ENCODE measurements at regions not wholly inside any gene's neighbourhood (a gene's known extent, or its start where the extent isn't known, plus 50 kb on each side); places are given as distances from the start of the nearest gene placed in this dataset.

DNA sequence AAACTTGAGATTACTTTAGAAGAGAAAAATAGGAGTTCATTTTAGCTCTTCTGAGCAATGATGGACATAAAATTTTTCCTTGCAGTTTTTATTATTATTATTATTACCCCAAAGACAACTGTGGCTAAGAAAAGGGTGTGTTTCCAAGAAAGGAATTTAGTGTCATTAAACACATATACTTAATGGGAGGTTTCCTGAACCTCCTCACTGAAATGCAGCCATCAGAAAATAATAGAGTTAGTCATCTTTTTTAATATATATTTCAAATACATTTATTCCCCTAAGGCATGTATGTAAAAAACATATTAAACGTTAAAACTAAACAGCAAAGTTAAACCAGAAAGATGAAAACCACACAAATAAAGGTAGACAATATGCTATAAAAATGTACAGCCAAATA, 66.8 kb downstream of the CRPPA start:
- Histone ChIP-seq H3K79me2 (ENCODE audit: low read length) (no peaks in the 10 kb centered on the region), H3K4me3 (ENCODE audit: low read length) (no peak overlapping the region), H3K9me2 (replicated peaks; ENCODE audit: insufficient read depth, low read length) (no peaks in the 10 kb centered on the region), H3K36me3 (replicated peaks; ENCODE audit: insufficient read depth, low read length) (no peaks in the 10 kb centered on the region), H3K27ac (ENCODE audit: low read length) (no peak overlapping the region), H4K20me1 (ENCODE audit: insufficient read depth, low read length) (no peaks in the 10 kb centered on the region), H3K27me3 (replicated peaks; ENCODE audit: insufficient read depth, low read length) (no peaks in the 10 kb centered on the region), H3K9ac (ENCODE audit: low read length) (no peak overlapping the region), H3K9me3 (replicated peaks; ENCODE audit: insufficient read depth, low read length) (no peaks in the 10 kb centered on the region), H3K4me2 (ENCODE audit: low read depth, low read length) (no peak overlapping the region), H2AFZ (ENCODE audit: low read length) (no peak overlapping the region), H3F3A (ENCODE audit: insufficient read depth, low read length) (no peaks in the 10 kb centered on the region), H3K4me1 (ENCODE audit: low read length) (no peaks in the 10 kb centered on the region)
- TF ChIP-seq EZH2 (optimal IDR thresholded peaks at IDR 0.05; ENCODE audit: low read depth, low read length) (no peak), EZH2phosphoT487 (IDR thresholded peaks at IDR 0.05; ENCODE audit: low read length) (no peak)
- TF ChIP-seq, protein P1, sequence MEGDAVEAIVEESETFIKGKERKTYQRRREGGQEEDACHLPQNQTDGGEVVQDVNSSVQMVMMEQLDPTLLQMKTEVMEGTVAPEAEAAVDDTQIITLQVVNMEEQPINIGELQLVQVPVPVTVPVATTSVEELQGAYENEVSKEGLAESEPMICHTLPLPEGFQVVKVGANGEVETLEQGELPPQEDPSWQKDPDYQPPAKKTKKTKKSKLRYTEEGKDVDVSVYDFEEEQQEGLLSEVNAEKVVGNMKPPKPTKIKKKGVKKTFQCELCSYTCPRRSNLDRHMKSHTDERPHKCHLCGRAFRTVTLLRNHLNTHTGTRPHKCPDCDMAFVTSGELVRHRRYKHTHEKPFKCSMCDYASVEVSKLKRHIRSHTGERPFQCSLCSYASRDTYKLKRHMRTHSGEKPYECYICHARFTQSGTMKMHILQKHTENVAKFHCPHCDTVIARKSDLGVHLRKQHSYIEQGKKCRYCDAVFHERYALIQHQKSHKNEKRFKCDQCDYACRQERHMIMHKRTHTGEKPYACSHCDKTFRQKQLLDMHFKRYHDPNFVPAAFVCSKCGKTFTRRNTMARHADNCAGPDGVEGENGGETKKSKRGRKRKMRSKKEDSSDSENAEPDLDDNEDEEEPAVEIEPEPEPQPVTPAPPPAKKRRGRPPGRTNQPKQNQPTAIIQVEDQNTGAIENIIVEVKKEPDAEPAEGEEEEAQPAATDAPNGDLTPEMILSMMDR (IDR thresholded peaks at IDR 0.05; ENCODE audit: low read length), result no peak
- DNase-seq, result no peak

DNA sequence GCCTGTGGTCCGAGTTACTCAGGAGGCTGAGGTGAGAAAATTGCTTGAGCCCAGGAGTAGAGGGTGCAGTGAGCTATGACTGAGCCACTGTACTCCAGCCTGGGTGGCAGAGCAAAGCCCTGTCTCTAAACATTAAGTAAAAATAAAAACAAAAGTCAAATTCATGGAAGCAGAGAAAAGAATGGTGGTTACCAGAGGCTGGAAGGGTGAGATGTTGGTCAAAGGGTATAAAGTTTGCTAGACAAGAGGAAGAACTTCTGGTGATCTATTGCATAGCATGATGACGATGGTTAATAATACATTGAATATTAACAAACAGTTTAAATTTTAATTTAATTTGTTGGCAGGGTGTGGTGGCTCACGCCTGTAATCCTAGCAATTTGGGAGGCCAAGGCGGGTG, 68.1 kb downstream of the CRPPA start:
- no peak for DNase-seq
- Histone ChIP-seq H3K27me3 (replicated peaks; ENCODE audit: insufficient read depth, low read length) (no peaks in the 10 kb centered on the region), H4K20me1 (ENCODE audit: insufficient read depth, low read length) (no peaks in the 10 kb centered on the region), H3K27ac (ENCODE audit: low read length) (no peak overlapping the region), H2AFZ (ENCODE audit: low read length) (no peak overlapping the region), H3K9me2 (replicated peaks; ENCODE audit: insufficient read depth, low read length) (no peaks in the 10 kb centered on the region), H3F3A (ENCODE audit: insufficient read depth, low read length) (no peaks in the 10 kb centered on the region), H3K4me1 (ENCODE audit: low read length) (no peaks in the 10 kb centered on the region), H3K4me2 (ENCODE audit: low read depth, low read length) (no peak overlapping the region), H3K9ac (ENCODE audit: low read length) (no peak overlapping the region), H3K79me2 (ENCODE audit: low read length) (no peaks in the 10 kb centered on the region), H3K9me3 (replicated peaks; ENCODE audit: insufficient read depth, low read length) (no peaks in the 10 kb centered on the region), H3K36me3 (replicated peaks; ENCODE audit: insufficient read depth, low read length) (no peaks in the 10 kb centered on the region), H3K4me3 (ENCODE audit: low read length) (no peak overlapping the region)
- TF ChIP-seq, protein P1 (IDR thresholded peaks at IDR 0.05; ENCODE audit: low read length), result no peak
- TF ChIP-seq EZH2phosphoT487 (IDR thresholded peaks at IDR 0.05; ENCODE audit: low read length) (no peak), EZH2 (optimal IDR thresholded peaks at IDR 0.05; ENCODE audit: low read depth, low read length) (no peak)

DNA sequence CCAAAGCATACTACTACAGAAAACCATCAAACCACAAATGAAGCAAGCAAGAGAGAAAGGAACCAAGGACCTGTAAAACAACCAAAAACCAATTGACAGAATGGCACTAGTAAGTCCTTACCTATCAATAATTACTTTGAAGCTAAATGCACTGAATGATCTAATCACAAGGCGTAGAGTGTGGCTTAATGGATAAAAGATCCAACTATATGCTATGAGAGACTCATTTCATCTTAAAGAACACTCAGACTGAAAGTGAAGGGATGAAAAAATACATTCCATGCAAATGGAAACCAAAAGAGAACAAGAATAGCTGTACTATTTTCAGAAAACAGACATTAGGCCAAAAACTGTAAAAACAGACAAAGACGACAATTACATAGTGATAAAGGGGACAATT, 70.7 kb downstream of the CRPPA start:
- DNase-seq, result no peak
- Histone ChIP-seq H3K27me3 (replicated peaks; ENCODE audit: insufficient read depth, low read length) (no peaks in the 10 kb centered on the region), H3K4me1 (ENCODE audit: low read length) (peaks cover 7% of the 10 kb centered on the region), H3F3A (ENCODE audit: insufficient read depth, low read length) (no peaks in the 10 kb centered on the region), H3K9me2 (replicated peaks; ENCODE audit: insufficient read depth, low read length) (no peaks in the 10 kb centered on the region), H3K9ac (ENCODE audit: low read length) (no peak overlapping the region), H3K4me2 (ENCODE audit: low read depth, low read length) (no peak overlapping the region), H3K36me3 (replicated peaks; ENCODE audit: insufficient read depth, low read length) (no peaks in the 10 kb centered on the region), H3K27ac (ENCODE audit: low read length) (no peak overlapping the region), H3K4me3 (ENCODE audit: low read length) (no peak overlapping the region), H4K20me1 (ENCODE audit: insufficient read depth, low read length) (no peaks in the 10 kb centered on the region), H3K9me3 (replicated peaks; ENCODE audit: insufficient read depth, low read length) (no peaks in the 10 kb centered on the region), H2AFZ (ENCODE audit: low read length) (no peak overlapping the region), H3K79me2 (ENCODE audit: low read length) (no peaks in the 10 kb centered on the region)
- no peak for TF ChIP-seq EZH2 (optimal IDR thresholded peaks at IDR 0.05; ENCODE audit: low read depth, low read length)

DNA sequence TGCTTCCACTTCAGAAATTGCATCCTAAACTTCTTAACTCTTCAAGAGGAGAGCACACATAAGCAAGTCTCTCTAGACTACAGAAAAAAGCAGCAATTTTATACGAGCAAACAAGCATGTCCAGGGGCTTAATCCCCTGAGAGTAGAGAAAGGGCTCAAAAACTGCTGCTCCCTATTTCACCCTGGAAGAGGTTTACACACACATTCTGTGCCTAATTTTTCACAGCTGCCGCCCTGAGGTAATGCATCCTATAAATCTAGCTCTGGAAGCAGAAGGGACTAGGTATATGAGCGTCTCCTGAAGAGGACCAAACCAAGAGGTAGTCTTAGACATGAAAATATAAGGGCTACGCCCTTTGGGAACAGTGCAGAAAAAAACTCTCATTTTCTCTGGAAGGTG, 73.1 kb downstream of the CRPPA start:
- no peak overlapping the region for H3K9ac ChIP-seq (ENCODE audit: low read length)
- no peak overlapping the region for H3K4me2 ChIP-seq (ENCODE audit: low read depth, low read length)
- TF ChIP-seq, protein P1 (IDR thresholded peaks at IDR 0.05; ENCODE audit: low read length), result no peak
- no peak for TF ChIP-seq EZH2phosphoT487 (IDR thresholded peaks at IDR 0.05; ENCODE audit: low read length)
- TF ChIP-seq EZH2 (optimal IDR thresholded peaks at IDR 0.05; ENCODE audit: low read depth, low read length), result no peak
- H2AFZ ChIP-seq (ENCODE audit: low read length), result no peak overlapping the region
- no peaks in the 10 kb centered on the region for H4K20me1 ChIP-seq (ENCODE audit: insufficient read depth, low read length)
- no peak for DNase-seq
- H3K4me3 ChIP-seq (ENCODE audit: low read length), result no peak overlapping the region
- H3K27me3 ChIP-seq (replicated peaks; ENCODE audit: insufficient read depth, low read length), result no peaks in the 10 kb centered on the region
- H3K4me1 ChIP-seq (ENCODE audit: low read length), result peaks cover 7% of the 10 kb centered on the region
- H3K27ac ChIP-seq (ENCODE audit: low read length), result no peak overlapping the region
- no peaks in the 10 kb centered on the region for H3K36me3 ChIP-seq (replicated peaks; ENCODE audit: insufficient read depth, low read length)
- no peaks in the 10 kb centered on the region for H3K9me2 ChIP-seq (replicated peaks; ENCODE audit: insufficient read depth, low read length)
- H3F3A ChIP-seq (ENCODE audit: insufficient read depth, low read length), result no peaks in the 10 kb centered on the region
- no peaks in the 10 kb centered on the region for H3K79me2 ChIP-seq (ENCODE audit: low read length)
- H3K9me3 ChIP-seq (replicated peaks; ENCODE audit: insufficient read depth, low read length), result no peaks in the 10 kb centered on the region

Data from MM.1S (cell line).